HT-29 (cell line): ENCODE measurements at regions not wholly inside any gene's neighbourhood (a gene's known extent, or its start where the extent isn't known, plus 50 kb on each side); places are given as distances from the start of the nearest gene placed in this dataset.
"Not testable (repeated sequence)": the region's sequence is repeated elsewhere in the genome, so short reads cannot be mapped to it uniquely, and the experiment has no call there.

ENCODE experiments used
- DNase-seq: peaks from one replicate; pipeline ENCODE4 v3.0.0-alpha.2; 2015; ENCODE audit warnings: low spot score

DNA sequence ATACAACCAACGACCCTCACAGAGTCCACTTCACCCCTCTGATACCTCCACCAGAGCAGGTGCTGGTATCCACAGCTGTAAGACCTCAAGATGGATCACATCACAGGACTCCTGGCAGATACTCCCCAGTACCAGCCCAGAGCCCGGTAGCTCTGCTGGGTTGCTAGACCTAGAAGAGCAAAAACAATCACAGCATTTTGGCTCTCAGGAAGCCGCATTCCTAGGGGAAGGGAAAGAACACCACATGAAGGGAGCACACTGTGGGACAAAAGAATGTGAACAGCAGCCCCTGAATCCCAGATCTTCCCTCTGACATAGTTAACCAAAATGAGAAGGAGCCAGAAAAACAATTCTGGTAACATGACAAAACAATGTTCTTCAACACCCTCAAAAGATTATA is 303.1 kb upstream of the GRIA3 start:
- DNase-seq = no peak

DNA sequence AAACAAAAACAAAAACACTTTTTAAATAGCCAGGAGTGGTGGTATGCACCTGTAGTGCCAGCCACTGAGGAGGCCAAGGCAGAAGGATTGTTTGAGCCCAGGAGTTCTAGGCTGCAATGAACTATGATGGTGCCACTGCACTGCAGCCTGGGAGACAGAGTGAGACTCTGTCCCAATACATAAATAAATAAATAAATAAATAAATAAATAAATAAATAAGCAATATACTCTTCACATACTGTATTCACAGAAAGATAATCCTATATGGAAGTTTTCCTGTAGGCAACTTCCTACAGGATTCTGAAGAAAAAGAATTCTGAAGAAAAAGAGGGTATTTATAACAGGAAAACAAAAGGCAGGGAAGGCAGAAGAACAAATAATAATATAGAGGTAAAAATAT is 293.3 kb upstream of the GRIA3 start:
- no peak for DNase-seq

DNA sequence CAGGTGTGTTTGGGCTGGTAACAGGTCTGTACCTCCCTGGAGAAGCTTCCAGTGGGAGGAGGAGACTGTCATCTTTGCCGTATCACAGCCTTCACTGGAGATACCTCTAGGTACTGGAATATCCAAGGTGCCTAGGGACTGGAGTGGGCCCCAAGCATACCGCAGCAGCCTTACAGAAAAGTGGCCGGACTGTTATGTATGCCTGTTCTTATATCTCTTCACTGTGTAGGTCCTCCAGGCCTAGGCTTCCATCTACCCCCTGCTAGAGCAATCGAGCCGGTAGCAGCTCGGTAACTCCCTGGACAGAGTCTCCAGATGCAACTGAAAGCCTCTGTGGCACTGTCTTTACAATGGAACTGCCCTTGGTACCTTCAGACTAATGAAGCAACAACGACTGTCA is 277.4 kb upstream of the GRIA3 start:
- DNase-seq = no peak

DNA sequence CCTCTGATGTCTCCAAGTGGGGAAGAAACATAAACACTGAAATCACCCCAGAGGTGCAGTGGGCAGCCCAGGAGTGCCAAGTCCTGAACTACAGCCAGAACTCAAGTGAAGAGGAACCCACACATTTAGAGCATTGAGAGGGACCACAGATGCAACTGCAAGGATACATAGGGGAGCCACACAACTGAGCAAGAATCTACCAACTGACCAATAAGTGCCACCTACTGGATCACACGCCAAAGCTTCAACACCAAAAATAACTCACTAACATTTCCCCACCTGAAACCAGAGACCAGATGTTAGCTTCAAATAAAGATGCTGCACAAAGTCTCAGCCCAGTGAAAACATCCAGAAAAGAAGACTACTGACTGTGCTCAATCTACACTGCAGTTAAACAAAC is 276.7 kb upstream of the GRIA3 start:
- no peak for DNase-seq

DNA sequence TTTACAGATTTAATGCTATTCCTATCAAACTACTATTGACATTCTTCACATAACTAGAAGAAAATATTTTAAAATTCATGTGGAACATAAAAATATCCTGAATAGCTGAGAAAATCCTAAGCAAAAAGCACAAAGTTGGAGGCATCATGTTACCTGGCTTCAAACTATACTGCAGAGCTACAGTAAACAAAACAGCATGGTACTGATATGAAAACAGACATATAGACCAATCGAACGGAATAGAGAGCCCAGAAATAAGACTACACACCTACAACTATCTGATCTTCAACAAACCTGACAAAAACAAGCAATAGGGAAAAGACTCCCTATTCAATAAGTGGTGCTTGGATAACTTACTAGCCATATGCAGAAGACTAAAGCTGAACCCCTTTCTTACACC is 273.4 kb upstream of the GRIA3 start:
- DNase-seq = no peak

DNA sequence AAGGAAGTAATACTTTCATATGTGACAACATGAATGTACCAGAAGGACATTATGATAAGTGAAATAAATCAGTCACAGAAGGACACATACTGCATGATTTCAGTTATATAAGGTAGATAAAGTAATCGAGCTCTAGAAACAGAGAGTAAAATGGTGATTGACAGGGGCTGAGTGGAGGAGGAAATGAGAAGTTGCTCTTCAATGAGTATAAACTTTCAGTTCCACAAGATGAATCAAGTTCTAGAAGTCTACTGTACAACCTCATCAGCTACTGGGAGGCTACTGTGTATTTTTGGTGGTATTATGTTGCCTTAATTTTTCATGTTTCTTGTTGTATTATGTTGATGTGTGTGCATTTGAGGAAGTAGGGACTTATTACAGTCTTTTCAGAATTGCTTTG is 270.9 kb upstream of the GRIA3 start:
- DNase-seq = no peak

DNA sequence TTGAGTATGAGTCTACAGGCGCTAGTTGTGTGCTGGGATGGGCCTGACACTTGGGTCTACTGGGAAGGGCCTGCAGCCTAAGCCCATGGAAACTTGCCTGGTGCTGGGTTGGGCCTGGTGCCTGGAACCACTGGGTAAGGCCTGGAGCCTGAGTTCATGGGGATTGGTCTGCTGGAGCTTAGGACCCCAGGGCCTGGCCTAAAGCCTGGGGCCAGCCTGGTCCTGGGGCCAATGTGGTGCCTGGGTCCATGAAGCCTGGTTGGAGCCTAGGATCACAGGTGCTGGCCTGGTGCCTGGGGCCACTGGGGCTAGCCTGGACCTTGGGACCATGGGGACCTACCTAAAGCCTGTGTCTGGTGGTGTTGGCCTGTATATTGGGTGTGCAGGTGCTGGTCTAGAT is 270.3 kb upstream of the GRIA3 start:
- DNase-seq = no peak

DNA sequence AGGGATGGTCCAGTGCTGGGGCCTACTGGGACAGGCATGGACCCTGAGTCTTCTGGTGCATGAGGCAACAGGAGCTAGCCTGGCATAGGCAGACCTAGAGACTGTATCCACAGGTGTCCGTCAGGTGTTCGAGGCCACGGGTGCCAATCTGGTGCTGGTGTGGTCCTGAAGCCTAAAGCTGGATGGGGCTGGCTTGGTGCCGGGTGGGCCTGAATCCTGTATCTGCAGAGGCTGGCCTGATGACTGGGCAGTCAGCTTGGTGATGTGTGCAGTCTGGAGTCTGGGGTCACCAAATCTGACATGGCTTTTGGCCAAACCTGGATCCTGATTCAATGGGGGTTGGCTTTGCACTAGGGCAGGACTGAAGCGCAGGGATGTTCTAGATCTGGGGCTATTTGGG is 269.8 kb upstream of the GRIA3 start:
- no peak for DNase-seq

DNA sequence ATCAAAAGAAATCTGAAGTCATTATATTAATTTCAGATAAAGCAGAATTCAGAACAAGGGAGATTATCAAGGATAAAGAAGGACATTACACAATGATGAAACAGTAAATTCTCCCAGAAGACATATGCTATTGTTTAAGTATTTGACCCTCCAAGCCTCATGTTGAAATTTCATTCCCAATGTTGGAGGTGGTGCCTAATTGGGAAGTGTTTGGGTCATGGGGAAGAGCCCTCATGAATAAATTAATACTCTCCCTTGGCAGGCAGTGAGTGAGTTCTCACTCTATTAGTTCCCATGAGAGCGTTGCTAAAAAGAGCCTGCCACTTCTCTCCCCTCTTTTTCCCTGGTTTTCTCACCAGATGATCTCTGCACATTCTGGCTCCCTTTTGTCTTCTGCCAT is 249.9 kb upstream of the GRIA3 start:
- DNase-seq = no peak

DNA sequence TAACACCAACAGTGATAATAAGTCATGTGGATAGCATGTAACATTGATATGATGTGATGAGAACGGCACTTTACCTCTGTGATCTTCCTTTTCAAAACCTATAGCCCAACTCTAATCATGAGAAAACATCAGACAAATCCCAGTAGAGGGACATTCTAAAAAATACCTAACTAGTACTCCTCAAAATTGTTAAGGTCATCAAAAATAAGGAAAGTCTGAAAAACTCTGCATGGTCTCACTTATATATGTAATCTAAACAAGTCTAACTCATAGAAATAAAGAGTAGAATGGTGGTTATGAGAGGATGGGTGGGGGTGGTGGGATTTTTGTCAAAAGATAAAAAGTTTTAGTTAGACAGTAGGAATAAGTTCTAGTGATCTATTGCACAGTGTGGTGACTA is 243.9 kb upstream of the GRIA3 start:
- no peak for DNase-seq

DNA sequence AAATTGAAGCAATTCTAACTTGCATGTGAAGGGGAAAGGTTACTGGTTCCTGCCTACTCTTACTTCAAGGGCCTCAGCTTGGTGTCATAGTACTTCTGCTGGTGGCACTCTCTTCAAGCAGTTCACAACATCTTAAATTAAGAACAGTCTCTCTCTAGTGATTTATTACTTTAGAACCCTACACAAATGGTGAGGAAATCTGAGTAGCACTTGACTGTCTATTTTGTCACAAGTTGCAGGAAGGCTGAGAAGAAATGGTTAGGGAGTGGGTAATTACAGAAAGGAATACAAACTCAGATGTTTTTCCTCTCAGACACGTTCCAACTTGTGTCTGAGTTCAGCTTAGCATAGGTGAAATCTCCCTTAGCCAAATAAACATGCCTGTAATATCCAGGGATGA is 242.3 kb upstream of the GRIA3 start:
- DNase-seq = no peak

DNA sequence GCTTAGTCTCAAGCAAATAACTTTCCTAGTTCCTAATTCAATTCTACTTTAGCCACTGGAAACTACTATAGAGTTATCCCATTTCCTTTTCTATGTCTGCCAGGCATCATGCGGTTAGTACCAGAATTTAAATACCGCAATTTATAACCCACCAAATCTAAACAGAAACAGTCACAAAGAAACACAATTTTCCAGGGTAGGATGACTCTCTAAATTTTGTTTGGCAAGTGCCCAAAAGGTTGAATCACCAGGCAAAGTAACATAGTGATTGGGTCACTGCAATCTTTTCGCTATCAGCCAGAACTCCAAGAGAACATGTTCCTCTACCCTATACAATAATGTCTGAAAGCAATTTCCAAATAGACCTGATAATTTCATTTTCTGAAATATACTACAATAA is 240.2 kb upstream of the GRIA3 start:
- DNase-seq = no peak

DNA sequence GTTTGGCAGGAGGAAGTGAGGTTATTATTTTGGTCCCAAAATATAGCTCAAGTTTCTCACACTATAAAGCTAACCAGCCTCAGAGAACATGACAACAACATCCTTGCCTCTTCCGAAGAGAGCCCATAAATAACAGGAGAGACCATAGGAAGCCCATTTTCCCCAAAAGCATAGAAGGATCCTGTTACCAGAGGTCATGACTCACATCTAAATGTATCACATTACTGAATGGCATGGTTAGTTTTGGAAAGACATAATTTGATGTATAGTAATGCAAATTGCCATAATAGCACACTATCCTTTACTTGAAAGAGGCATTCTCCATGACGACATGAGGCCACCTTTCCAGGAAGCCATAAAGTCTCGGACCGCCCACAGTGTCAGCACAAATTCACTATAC is 238.8 kb upstream of the GRIA3 start:
- no peak for DNase-seq

DNA sequence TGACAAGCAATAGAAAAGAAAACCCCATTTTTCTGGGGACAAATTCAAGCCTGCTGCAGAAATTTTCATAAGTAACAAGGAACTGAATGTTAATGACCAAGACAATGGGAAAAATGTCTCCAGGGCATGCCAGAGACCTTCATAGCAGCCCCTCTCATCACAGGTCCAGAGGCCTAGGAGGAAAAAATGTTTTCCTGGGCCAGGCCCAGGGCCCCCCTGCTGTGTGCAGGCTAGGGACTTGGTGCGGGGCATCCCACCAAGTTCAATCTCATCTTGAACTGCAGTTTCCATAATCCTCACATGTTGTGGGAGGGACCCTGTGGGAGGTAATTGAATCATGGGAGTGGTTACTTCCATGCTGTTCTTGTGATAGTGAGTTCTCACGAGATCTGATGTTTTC is 211.5 kb upstream of the GRIA3 start:
- DNase-seq = no peak

DNA sequence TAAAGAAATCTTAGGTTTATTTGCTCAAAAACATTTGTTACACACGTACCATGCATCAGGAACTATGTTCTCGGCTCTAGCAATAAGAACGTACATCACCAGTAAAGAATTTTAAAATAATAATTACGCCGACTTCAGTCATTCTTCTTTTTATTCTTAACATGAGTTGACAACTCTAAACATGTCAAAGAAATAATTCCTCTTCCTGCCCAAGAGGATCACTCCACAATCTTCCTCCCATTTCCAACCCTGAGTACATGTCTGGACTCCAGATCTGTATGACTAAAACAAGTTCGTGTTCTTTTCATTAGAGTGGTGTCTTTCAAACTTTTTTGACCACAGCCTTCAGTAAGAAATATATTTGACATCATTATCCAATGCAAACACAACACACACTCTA is 201.6 kb upstream of the GRIA3 start:
- DNase-seq = no peak

DNA sequence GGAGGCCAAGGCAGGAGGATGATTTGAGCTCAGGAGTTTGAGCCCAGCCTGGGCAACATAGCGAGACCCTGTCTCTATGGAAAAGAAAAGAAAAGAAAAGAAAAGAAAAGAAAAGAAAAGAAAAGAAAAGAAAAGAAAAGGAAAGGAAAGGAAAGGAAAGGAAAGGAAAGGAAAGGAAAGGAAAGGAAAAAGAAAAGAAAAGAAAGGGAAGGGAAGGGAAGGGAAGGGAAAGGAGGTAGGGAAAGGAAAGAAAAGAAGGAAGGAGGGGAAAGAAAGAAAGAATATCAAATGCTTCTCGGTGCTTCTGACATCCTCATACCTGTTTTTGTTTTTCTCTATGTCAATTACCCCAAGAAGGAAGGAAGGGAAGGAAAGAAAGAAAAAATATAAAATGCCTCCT is 181.2 kb upstream of the GRIA3 start:
- DNase-seq = not testable (repeated sequence)

DNA sequence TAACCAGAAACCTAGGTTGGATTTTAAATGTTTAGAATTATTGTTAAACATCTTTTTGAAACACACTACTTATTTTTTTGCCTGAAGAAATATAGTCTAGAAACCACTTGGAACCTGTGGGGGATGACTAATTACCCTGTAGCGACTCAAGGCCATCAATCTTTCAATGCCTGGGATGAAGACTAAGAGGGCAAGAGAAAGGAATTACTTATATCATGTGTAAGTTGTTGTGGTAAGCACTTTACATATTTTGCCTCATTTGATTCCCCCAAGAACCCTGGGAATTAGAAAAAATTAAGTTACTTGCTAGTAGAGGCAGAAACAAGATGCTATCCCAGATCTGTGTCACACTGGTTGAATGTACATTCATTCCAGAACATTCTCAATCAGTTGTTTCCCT is 170.9 kb upstream of the GRIA3 start:
- DNase-seq = no peak

DNA sequence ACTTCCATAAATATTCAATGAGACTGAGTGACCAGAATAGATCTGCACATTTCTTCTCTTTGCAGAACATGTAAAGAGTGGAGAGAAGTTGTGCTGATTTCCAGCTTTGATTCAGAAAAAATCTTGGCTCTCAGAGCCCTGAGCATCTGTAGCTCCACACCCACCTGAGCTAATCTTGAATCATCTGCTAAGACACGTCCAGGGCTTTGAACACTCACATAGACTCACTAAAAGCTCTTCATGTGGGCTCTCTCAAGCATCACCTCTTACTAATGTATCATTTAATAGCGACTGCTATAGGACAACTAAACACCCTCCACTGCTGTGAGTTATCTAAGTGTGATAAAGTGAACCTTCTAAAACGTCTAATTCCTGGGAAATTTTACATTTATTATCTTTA is 147.7 kb upstream of the GRIA3 start:
- DNase-seq = no peak

DNA sequence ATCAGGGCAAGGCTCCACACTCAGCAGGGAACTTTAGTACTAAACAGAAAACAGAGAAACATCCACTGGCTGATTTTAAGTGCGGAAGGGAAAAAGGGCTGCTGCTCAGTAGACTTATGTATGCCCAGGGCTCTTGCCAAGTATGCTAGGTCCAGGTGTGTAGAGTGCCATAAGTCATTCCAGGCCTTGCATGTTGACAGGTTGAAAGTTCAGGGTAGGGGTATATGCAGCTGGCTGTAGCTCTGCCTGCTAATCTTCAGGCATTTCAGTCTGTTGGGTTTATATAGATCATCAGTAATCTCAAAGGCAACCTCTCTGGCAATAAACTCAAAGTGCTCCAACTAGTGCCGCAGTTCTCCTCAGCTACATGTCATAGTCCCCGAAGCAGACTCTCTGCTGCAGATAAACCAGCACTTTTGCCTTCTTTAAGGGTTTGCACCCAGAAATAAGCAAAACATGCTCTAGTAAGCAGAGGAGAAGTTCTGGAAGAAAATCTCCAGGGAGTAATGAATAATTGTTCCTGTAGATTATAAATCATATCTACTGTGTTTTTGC is 134.9 kb upstream of the GRIA3 start:
- DNase-seq = no peak

DNA sequence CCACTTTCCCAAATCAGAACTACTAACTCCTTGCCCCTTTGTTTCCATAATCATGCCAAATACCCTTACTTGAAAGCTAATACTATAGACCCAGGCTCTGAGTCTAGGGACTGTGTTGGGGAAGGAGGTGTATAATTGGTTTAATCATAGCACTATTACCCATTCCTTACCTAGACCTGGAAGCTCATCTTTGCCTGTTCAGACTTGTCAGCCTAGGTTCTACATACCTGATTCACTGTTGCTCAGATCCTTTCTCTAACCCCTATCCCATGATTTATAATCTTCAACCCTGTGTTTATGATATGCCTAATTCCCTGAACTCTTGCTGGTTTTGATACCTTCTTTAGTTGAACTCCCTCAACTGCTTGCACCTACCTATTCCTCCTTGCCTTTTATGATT is 123.1 kb upstream of the GRIA3 start:
- no peak for DNase-seq

DNA sequence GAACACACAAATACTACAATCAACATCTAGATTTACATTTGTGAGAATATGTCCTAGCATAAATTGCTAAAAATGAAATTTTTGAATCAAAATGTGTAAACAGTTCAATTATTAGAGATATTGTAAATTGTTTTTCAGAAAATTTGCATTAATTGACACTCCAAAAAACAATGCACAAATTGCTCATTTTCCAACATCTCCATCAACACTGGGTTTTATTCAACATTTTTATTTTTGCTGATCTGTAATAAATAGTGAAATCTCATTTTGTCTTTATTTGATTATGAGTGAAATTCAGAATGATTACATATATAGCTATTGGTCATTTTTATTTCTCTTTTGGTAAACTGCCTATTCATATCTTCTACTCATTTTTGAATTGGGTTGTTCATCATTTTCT is 120.0 kb upstream of the GRIA3 start:
- DNase-seq = no peak

DNA sequence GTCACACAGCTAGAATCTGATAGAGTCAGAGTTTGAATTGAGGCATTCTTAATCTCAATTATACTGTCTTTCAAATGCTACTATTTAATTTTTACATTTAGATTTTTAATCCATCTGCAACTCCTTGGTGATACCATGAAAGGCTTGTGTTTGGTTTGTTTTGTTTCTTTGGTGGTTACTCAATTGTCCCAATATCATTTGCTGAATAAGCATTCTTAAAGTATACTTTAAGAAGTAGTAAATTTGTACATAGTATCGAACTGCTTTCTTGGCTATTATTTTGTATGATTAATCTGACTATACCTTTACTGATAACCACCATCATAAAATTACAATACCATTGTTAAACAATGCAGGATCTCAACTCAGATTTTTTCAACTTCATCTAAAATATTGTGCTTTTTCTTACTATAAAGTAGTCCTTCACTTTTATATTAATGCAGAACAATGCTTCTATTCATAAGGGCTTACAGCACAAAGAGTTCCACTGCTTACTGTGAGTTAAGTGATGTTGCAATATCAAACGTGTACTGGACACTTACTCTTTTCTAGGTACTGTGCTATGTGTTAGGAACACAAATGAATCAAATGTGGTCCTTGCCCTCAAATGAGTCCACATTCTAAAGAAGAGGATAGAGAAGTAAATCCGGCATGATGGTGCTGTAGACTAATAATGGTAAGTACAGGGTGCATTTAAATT is 111.2 kb upstream of the GRIA3 start:
- no peak for DNase-seq

DNA sequence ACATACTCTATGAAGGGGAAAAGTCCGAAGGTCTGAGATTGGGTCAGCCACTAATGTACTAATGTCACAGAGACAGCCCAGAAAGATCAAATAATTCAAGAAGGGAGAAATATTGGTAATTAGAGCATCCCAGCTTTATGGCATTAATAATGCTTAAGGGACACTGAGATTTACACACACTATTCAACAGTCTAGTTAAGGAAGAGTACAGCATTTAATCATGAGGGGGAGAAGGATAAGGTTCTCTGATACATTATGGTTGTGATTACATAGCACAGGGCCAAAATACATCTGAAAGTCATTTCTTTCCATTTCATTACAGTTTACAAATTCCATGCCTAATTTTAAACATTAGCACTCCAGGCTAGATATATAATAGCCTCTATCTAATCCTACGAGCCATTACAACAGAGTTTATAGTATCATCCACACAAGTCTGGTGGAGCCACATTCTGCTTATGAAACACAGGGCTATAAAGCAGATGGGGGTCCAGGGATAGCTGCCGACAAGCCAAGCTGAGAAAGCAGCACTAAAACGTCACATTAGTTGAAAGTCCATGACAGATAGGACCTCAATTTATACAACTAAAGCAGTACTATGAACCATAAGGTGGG is 108.0 kb upstream of the GRIA3 start:
- no peak for DNase-seq

DNA sequence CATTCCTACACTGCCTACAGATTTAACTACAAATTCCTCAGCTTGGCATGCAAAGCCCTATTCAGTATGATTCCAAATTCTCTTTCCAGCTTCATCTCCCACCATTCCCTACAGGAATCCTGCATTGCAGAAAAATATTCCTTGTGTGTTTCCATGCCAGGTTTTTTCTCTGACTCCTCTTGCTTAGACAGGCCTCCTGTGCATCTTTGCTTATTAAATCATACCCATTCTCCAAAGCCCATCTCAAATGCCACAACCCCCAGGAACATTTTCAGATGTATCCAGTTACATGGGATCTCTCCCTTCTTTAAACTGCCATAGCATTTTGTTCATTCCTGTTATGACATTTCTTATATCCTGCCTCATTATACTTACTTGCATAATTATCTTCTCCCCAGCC is 106.4 kb upstream of the GRIA3 start:
- no peak for DNase-seq
